SU-DHL-6 (cell line): ENCODE measurements at regions not wholly inside any gene's neighbourhood (a gene's known extent, or its start where the extent isn't known, plus 50 kb on each side); places are given as distances from the start of the nearest gene placed in this dataset.

Source experiments
- EZH2phosphoT487 ChIP-seq: fragments of 200-600 bp; sonication (generic), shearing (Covaris generic); conservative IDR thresholded peaks from 2 replicates; pipeline ENCODE4 v1.6.1; 2018; ENCODE audit warnings: mild to moderate bottlenecking, antibody characterized with exemption, low read length, moderate library complexity, mixed read lengths
- TF ChIP-seq, protein P1 (sequence below): fragments of 200-600 bp; sonication (generic); IDR thresholded peaks from one replicate; pipeline ENCODE4 v1.5.1; 2017; ENCODE audit warnings: antibody characterized with exemption, mild to moderate bottlenecking, low read length, moderate library complexity; ENCODE audit not compliant: insufficient read depth, poor library complexity, severe bottlenecking

DNA sequence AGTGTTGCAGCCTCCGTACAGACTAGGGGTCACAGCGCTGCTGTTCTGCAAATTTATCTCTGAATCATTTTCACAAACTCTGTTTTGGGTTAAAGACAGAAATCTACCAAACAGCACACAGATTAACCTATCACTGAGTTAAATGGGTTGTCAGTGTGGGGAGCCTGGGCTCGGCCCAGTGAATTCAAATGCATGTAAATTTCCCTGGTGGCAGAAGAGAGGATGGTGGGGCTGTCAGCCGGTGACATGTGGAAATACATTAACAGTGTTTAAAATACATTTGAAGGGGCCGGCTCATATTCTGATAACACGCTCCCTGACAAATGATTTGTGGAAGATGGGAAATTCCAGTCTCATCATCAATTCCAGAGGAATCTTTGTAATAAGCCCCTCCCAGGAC lies 309.6 kb upstream of the MKI67 start:
- TF ChIP-seq, protein P1, sequence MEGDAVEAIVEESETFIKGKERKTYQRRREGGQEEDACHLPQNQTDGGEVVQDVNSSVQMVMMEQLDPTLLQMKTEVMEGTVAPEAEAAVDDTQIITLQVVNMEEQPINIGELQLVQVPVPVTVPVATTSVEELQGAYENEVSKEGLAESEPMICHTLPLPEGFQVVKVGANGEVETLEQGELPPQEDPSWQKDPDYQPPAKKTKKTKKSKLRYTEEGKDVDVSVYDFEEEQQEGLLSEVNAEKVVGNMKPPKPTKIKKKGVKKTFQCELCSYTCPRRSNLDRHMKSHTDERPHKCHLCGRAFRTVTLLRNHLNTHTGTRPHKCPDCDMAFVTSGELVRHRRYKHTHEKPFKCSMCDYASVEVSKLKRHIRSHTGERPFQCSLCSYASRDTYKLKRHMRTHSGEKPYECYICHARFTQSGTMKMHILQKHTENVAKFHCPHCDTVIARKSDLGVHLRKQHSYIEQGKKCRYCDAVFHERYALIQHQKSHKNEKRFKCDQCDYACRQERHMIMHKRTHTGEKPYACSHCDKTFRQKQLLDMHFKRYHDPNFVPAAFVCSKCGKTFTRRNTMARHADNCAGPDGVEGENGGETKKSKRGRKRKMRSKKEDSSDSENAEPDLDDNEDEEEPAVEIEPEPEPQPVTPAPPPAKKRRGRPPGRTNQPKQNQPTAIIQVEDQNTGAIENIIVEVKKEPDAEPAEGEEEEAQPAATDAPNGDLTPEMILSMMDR: no peak
- TF ChIP-seq EZH2phosphoT487: no peak
